A172 (cell line): ENCODE measurements at regions not wholly inside any gene's neighbourhood (a gene's known extent, or its start where the extent isn't known, plus 50 kb on each side); places are given as distances from the start of the nearest gene placed in this dataset.
"Not testable (repeated sequence)": the region's sequence is repeated elsewhere in the genome, so short reads cannot be mapped to it uniquely, and the experiment has no call there.

Experiments
- DNase-seq: peaks from one replicate; pipeline ENCODE4 v3.0.0-alpha.2; 2015; ENCODE audit warnings: low spot score

DNA sequence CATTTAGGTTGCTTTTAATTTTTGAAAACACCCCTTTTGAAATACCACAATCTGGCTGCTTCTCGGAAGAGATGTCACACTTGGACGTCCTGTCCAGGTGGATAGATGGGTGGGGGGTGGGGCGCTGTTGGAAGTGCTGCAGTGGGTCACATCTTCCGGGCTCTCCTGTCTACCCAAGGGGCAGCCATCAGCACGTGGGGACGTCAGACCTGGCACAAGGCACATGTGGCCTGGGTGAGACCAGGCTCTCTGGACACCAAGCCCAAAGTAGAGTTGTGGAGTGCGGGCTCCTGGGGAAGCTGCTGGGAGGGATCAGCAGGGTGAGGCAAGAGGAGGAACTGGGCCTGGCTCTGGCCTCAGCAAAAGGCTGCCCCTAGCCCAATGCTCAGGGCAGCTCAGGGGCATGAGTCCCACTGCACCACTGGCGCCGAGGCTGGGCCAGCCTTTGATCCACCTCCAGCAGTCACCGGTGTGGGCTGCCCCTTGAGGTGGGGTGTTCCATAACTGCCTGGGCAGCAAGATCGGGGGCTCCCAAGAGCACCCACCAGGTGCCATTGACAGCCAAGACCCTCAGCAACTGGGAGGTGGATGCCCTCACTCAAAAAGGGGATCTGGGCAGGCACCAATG, 68.6 kb upstream of the CCND1 start:
- DNase-seq: no peak

DNA sequence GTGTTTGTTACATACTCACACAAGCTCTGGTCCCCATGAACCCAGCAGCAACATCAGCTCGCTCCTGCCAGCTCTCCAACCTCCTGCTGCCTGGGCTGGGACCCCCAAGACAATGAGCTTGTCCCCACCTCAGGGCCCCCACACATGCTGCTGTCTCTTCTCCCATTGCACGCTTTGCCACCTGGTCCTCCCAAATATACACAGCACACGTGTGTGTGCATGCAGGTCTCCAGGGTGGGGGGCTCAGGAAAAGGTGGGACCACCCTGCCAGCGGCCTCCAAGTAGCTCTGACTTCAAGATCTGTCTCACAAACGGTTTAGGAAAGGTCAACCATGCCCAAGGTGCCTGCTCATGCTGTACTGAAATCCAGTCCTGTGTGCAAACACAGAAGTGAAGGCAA, 68.1 kb upstream of the CCND1 start:
- DNase-seq: no peak

DNA sequence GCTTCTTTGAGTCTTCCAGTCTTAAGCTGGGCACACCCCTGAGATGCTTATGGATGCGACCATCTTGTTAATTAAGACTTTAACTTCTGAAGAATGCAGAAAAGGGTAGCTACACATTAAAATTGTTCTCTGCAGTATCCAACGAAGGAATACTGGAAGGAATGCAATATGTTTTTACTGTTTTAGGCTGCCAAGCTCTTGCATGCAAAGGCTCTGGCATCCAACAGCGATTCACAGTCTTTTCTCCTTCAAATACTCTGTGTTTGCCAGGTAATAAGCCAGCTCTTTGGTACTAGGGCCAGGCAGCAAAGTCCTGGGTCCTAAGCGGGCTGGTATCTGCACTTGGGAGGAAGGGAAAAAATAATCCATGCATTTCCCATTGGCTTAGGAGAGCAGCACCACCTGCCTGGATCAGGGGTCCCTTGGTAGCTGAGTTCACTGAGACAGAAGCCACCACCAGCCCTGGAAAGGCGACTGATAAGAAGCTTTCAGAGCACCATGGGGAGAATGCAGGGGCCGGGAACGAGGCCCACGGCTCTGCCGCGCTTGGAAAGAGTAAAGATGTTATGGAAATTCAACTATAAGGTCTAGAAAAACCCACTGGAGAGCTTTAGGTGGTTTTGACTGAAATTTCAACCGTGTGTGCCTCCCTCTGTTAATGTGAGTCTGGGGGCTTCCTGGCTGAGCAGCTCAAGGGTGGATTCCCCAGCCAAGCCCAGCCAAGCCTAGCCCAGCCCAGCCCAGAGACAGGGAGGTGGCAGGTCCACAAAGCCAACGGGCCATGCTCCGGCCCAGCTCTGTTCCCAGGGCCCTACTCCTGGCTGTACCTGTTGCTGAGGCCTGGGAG, 67.0 kb upstream of the CCND1 start:
- DNase-seq: no peak

DNA sequence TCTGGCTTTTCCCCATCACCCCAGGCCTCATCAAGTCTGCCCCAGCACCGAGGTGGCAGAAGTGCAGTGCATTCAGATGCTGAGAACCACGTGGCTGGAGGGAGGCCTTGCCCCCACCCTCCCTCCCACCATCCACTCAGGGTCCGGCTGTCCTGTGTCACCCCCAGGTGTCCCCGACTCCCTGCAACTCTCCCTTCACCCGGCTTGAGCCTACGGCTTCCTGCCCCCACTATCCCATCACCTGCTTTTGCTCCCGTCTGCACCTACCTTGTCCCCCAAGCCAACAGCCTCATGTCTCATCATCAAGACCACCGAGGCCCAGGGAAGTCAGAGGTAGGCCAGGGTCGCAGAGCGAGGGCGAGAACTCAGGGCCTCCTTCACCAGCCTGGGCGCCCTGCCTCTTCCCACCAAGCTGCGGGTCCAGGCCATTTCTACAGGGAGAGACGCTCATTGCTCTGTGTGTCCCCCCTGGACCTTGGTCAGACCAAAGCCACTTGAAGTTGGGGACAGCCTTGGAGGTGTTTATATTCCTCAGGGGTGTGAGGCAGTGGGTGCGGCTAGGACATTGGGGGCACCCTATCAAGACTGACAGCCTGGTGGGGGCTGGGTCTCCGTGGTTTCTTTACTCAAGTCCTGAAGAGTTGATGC, 66.2 kb upstream of the CCND1 start:
- DNase-seq: no peak

DNA sequence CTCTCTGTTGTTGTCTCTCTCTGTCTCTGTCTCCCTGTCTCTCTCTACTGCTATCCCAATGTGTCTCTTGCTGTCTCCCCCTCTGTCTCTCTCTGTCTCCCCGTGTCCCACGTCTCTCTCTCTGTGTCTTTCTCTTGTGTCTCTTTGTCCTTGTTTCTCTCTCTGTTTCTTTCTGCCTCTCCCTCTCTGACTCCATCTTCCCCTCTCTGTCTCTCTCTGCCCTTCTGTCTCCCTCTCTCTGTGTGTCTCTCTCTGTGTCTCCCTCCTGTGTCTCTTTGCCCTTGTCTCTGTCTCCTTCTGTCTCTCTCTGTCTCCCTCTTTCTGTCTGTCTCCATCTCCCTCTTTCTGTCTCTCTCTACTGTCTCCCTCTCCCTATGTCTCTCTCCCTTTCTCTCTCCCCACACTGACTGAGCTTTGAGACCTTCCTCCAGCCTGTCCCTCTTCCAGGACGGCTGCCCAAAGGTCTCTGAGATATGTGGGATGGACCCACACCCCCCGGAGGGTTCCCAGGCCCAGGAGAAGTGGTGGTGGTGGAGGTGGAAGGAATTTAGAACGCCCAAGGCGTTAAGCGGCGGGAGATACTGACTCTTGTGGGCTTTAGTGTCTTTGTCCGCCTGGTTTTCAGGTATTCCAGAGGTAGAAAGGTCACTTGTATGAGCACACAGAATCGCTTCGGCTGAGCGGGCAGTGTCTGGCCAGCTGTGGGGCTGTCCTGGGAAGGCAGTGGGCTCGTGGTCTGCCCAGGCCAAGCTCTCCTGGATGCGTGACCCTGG, 65.5 kb upstream of the CCND1 start:
- no peak for DNase-seq

DNA sequence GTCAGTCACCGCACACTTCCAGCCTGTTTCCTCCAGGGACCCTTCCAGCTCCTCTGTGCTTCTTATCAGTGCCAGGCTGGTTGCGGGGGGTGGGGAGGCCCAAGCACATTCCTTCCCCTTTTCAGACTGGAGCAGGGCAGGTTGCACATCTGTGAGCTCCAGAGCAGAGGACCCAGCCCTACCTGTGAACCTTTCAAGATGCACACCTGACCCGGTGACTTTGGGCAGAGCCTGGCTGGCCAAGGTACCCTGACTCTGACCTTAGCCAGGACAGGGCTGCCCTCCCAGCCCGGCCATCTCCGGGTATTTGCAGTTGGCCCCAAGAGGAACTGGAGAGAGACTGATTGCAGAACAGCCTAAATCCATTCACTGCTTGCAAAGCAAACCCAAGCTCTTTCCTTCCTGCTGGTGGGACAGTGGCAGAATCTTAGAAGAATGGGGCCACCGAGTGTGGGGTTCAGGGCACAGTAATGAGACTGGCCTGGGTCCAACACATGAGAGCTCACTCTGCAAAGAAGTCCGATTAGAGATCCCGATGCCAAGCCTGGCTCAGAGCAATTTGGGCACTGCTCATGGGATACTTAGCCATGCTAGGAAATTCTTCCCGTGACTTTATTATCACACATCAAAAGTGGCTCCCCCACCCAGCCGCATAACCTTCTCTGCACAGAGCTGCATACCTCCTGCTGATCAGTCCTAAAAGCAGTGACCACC, 64.7 kb upstream of the CCND1 start:
- DNase-seq: no peak

DNA sequence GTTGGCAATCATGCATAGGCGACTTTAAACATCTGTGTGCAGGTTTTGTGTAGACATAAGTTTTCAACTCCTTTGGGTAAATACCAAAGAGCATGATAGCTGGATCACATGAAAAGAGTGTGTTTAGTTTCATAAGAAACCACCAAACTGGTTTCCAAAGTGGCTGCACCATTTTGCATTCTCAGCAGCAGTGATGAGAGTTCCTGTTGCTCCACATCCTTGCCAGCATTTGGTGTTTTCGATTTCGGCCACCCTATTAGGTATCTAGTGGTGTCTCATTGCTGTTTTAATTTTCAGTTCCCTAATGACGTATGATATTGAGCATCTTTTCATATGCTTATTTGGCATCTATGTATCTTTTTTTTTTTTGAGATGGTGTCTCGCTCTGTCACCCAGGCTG, 62.8 kb upstream of the CCND1 start:
- no peak for DNase-seq

DNA sequence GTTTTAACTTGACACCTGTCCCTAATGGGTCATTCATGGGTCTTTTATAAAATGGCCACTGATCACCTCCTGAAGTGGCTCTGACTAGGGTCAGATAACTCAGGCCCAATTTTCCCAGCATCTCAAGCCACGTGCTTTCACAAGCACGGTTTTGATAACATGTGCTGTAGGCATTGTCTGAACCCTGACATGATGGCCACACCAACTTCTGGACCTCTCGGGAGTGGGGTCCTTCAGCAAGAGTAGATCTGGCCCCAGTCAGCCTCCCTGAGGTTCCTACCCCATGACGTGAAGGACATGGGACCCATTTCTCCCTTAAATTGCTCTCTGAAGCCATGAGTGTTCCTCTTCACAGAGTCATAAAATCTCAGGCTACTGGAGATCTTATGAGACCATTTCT, 60.4 kb upstream of the CCND1 start:
- no peak for DNase-seq

DNA sequence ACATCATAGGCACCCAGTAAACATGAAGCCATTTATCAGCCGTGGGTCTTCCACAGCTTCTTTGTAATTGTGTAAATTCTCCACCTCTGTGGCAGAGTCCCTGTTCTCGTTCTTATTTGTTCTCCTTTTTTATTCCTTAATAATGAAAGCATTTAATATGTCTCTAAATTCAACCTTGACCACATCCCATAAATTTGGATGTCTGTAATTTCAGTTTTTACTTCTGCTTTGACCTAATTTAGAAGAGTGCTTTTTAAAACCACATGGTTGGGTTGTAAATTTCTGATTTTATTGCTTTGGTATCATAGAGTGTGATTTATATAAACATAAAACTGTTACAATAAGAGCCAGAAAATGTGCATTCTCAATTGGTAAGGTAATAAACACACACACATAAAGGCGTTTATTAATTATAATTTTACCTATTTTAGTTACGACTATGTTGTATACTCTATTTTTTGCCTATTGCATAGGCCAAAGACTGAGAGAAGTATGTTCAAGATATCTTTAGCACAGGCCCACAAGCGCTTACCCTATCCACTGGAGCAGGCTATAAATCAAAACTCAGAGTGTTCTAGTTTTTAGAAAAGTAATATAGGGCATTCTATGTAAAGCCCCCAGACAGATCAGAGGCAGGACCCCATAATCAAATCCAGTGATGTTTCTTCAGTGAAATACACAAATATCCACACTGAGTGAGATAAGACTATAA, 58.0 kb upstream of the CCND1 start:
- DNase-seq: no peak

DNA sequence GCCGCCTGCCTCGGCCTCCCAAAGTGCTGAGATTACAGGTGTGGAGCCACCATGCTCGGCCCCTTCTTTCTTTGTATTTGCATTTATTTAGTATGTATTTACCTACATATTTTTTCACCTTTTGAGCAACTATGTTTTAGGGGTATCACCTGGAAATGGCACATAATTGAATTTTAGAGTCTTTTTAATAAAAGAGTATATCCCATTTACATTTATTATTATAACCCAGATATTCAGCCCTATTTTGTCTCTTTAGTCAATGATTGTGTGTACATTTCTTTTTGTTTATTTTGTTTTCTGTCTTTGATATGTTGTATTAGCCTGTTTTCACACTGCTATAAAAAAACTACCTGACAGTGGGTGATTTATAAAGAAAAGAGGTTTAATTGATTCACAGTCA, 56.8 kb upstream of the CCND1 start:
- no peak for DNase-seq

DNA sequence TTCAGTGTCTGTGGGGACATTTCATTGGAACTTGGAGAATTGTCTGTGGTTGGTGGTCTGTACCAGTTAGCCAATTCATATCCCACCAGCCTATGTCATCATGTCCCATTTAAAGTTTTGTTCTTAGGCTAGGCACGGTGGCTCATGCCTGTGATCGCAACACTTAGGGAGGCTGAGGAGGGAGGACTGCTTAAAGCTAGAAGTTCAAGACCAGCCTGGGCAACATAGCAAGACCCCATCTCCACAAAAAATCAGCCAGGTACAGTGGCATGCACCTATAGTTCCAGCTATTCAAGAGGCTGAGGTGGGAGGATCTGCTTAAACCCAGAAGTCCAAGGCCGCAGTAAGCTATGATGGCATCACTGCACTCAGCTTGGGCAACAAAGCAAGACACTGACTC, 55.6 kb upstream of the CCND1 start:
- DNase-seq: no peak

DNA sequence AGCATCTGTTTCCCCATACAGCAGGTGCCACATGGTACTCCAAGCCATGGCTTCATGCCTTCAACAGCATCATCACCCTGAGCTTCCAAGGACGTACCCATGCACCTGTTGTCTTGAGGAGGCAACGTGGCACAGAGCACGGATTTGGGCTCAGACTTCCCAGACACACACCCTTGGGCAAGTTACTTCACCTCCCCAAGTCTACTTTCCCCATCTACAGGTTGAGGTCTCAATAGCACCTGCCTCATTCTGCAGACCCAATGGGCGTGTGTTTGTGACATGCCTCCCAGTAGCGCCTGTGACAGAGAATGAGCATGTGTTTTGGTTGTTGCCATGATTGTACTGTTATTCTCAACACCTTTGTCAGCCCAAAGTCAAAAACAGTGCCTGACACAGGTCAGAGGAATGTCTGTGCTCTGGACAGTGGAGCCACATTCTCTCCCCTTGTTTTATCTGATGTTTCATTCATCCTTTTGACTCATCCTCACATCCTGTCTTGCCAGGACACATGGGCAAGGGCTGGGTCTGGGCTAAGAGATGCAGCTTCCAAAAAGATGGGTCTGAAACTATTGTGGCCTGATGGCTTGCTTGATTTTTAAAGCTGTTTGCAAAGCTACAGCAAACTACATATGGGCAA, 53.4 kb upstream of the CCND1 start:
- peak; percentile 86 for DNase-seq

DNA sequence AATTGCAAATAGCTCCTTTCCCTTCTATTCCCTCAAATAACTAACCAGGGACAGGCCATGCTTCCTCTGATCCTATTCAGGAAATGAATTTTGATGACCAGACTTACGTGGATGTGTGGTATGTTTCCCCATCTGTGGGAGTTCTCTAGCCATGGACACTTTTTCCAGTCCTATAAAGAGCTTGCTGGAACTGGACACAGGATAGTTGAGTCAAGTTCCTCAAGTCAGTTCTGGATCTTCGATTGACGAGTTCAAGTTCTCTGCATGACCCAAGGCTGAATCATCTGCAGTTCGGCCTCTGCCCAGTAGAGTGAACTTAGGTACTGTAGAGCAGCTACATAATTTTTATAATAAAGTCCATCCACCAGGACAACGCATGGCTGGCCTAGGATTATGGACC, 52.7 kb upstream of the CCND1 start:
- peak; percentile 74 for DNase-seq

DNA sequence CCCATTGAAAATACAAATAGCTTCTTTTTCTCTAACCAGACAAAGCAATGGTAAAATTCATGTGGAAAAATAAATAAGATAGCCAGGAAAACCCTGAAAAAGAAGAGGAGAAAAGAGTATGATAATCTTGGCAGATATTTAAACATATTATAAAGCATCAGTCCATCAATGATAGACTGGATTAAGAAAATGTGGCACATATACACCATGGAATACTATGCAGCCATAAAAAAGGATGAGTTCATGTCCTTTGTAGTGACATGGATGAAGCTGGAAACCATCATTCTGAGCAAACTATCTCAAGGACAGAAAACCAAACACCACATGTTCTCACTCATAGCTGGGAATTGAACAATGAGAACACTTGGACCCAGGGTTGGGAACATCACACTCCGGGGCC, 50.9 kb upstream of the CCND1 start:
- DNase-seq: not testable (repeated sequence)
